ENCODE measurements at regions not wholly inside any gene's neighbourhood (a gene's known extent, or its start where the extent isn't known, plus 50 kb on each side); places are given as distances from the start of the nearest gene placed in this dataset.

DNA sequence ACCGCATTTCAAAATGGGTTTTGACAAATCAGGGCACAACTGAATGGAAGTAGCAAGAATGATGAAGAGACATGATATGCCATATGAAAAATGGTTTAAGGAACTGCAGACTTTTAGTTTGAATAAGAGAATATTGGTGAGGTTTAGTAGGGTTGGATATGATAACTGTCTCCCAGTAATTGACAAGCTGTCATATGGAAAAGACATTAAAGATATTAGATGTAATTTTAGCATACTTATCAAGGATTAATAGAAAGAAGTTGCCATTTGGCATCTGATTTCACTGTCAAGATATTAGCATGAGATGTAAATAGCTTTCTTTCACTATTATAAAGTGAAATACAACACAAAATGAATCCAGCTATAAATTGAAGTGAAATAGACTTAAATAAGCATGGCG lies 169.0 kb upstream of the MPDZ start:
- Histone ChIP-seq H3K4me3 (ENCODE audit: low read depth, low read length) (no peak overlapping the region), H3K27ac (ENCODE audit: low read depth, low read length) (no peak overlapping the region), H3K36me3 (ENCODE audit: control insufficient read depth, insufficient read depth, low read length) (no peaks in the 10 kb centered on the region), H3K9me3 (ENCODE audit: control insufficient read depth, insufficient read depth, low read length) (no peaks in the 10 kb centered on the region), H3K4me1 (ENCODE audit: control insufficient read depth, insufficient read depth, low read length) (peaks cover under 1% of the 10 kb centered on the region), H3K27me3 (ENCODE audit: control insufficient read depth, insufficient read depth, low read length) (peaks cover 4% of the 10 kb centered on the region)
- no peak for DNase-seq (ENCODE audit: low read depth in 4 of 6, low spot score in 6 of 6)
- WGBS (ENCODE audit: insufficient coverage): 100% methylated on average over 1 of the region's 2 CpGs

DNA sequence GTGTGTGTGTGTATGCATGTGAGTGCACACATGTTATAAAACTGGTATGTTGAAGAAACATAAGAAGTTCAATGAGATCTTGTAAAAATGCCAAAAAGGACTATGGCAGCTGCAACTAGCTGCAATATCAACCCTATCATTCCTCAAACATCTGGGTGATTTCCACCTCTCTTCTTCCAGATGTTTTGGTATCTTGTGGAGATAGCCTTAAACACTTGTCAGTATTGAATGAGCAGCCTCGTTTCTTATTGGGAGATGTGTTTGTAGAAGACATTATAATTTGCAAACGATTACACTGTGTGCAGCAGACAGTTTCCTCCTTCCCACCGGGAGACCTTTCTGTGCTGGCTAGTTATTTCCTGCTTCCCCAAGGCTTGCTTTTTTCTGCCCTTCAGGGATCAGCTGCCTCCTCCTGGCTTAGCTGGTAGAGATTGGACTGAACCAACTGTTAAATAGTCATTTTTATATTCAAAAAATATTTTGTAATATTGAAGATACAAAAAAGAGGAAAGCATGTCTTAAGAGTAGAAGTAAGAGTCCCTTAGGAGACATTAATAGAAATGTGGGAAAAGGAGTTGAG lies 168.4 kb upstream of the MPDZ start:
- 20% methylated on average over 1 of the region's 3 CpGs for WGBS (ENCODE audit: insufficient coverage)

DNA sequence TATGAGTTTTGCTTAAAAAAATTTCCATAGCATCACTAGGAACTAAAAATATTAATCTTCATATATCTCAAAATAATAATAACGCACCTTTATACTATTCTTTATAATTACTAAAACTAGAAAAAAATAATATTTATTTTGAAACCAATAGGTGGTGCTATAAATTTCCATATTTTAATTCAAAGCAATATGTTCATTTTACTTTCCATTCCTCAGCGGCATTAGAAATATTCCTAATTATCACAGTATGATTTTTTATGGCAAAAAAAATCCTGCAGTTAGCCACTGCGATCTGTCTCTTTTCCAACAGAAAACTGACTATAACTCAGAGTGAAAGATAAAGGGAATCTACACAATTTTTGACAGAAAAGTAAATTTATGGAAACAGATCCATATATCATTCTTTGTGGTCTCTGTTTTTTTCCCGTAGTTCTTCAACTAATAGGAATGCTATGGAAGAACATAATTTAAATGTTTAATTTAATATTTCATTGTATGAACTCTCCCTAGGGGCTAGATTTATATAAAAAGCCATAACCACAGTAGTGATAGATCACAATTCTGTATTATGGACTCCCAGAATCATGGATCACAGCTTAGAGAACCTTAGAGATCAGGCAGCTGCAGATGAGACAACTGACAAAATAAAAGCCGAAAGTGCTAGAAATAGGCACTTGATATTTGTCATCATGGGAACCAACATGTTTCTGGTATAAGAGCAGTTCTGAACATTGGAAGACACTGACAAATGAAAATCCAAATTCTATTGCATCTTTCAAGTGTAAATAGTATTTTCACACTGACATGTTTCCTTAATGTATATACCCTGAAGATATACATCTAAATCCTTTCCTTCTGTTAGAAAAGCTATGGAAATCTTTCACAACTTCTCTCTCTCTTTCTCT lies 167.7 kb upstream of the MPDZ start:
- Histone ChIP-seq H3K9me3 (ENCODE audit: control insufficient read depth, insufficient read depth, low read length) (no peaks in the 10 kb centered on the region), H3K36me3 (ENCODE audit: control insufficient read depth, insufficient read depth, low read length) (no peaks in the 10 kb centered on the region), H3K27ac (ENCODE audit: low read depth, low read length) (no peak overlapping the region), H3K4me1 (ENCODE audit: control insufficient read depth, insufficient read depth, low read length) (peaks cover 4% of the 10 kb centered on the region), H3K4me3 (ENCODE audit: low read depth, low read length) (no peak overlapping the region), H3K27me3 (ENCODE audit: control insufficient read depth, insufficient read depth, low read length) (peaks cover 4% of the 10 kb centered on the region)
- no CpG with 5 or more reads among the region's 5 CpGs for WGBS (ENCODE audit: insufficient coverage)
- peak in 2 of 6 donors; percentile 17 to 53 for DNase-seq (ENCODE audit: low read depth in 4 of 6, low spot score in 6 of 6)

More for the DNA sequence above, 168.4 kb upstream of the MPDZ start:
- peak in 1 of 6 donors; percentile 24 for DNase-seq (ENCODE audit: low read depth in 4 of 6, low spot score in 6 of 6)
- Histone ChIP-seq H3K27me3 (ENCODE audit: control insufficient read depth, insufficient read depth, low read length) (peaks cover 4% of the 10 kb centered on the region), H3K27ac (ENCODE audit: low read depth, low read length) (no peak overlapping the region), H3K4me1 (ENCODE audit: control insufficient read depth, insufficient read depth, low read length) (peaks cover 4% of the 10 kb centered on the region), H3K4me3 (ENCODE audit: low read depth, low read length) (no peak overlapping the region), H3K36me3 (ENCODE audit: control insufficient read depth, insufficient read depth, low read length) (no peaks in the 10 kb centered on the region), H3K9me3 (ENCODE audit: control insufficient read depth, insufficient read depth, low read length) (no peaks in the 10 kb centered on the region)

DNA sequence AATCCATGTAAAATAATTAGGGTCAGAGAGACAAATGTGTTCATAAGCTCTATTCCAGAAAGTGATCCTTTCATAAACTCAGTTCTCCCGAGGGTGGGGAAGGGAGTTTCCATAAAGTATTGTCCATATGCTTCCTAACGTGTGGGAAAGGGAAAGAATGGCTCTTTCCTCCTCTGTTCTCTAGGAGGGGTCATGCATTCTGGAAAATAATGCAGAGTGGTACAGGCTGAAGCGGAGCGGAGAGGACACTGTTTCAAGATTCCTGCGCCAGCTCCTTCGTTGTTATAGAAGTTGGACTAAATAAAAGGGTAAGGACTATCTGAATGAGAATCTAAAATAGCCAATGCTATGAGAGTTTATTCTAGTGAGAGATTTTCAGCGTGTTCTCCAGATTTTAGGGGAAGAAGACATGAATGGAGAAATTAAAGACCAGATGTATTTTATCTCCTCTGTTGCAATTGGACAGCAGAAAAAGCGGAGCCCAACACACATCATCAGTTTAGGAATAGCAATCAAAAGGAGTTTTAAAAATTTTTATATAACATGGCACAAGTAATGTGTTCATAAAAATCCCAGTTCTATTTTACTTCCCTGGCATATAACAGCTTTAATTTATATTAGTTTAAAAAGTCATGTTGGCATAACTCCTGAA lies 166.9 kb upstream of the MPDZ start:
- H3K27me3 ChIP-seq (ENCODE audit: control insufficient read depth, insufficient read depth, low read length): peaks cover 4% of the 10 kb centered on the region
- H3K9me3 ChIP-seq (ENCODE audit: control insufficient read depth, insufficient read depth, low read length): no peaks in the 10 kb centered on the region
- H3K4me1 ChIP-seq (ENCODE audit: control insufficient read depth, insufficient read depth, low read length): peaks cover 4% of the 10 kb centered on the region
- DNase-seq (ENCODE audit: low read depth in 4 of 6, low spot score in 6 of 6): peak in 2 of 6 donors; percentile 19 to 43
- no peaks in the 10 kb centered on the region for H3K36me3 ChIP-seq (ENCODE audit: control insufficient read depth, insufficient read depth, low read length)
- WGBS (ENCODE audit: insufficient coverage): 51% methylated on average over 5 of the region's 8 CpGs
- no peak overlapping the region for H3K4me3 ChIP-seq (ENCODE audit: low read depth, low read length)
- no peak overlapping the region for H3K27ac ChIP-seq (ENCODE audit: low read depth, low read length)

DNA sequence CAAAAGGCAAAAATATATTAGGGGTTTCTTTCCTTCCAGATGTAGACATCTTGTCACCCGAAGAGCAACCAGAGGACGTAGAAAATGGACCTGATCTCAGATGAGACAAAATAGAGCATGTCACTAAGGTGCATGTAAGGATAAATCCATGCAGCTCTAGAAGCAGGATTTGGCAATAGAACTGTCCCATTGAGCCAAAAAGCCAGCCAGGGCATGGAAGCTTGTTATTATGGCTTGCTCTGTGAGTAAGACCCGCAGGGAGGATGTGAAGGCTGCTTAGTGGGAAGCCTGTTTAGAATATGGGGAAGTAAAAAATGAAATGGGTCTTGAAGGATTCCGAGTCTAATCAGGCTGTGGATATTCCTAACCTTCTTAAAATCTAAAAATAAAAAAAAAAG lies 165.6 kb upstream of the MPDZ start:
- DNase-seq (ENCODE audit: low read depth in 4 of 6, low spot score in 6 of 6): peak in 3 of 6 donors; percentile 33 to 79 (median 75)
- Histone ChIP-seq H3K27ac (ENCODE audit: low read depth, low read length) (peak overlapping the region; percentile 50), H3K4me1 (ENCODE audit: control insufficient read depth, insufficient read depth, low read length) (peaks cover 4% of the 10 kb centered on the region), H3K4me3 (ENCODE audit: low read depth, low read length) (no peak overlapping the region), H3K9me3 (ENCODE audit: control insufficient read depth, insufficient read depth, low read length) (no peaks in the 10 kb centered on the region), H3K27me3 (ENCODE audit: control insufficient read depth, insufficient read depth, low read length) (peaks cover 4% of the 10 kb centered on the region), H3K36me3 (ENCODE audit: control insufficient read depth, insufficient read depth, low read length) (no peaks in the 10 kb centered on the region)
- WGBS (ENCODE audit: insufficient coverage): 37% methylated on average over 2 of the region's 4 CpGs

DNA sequence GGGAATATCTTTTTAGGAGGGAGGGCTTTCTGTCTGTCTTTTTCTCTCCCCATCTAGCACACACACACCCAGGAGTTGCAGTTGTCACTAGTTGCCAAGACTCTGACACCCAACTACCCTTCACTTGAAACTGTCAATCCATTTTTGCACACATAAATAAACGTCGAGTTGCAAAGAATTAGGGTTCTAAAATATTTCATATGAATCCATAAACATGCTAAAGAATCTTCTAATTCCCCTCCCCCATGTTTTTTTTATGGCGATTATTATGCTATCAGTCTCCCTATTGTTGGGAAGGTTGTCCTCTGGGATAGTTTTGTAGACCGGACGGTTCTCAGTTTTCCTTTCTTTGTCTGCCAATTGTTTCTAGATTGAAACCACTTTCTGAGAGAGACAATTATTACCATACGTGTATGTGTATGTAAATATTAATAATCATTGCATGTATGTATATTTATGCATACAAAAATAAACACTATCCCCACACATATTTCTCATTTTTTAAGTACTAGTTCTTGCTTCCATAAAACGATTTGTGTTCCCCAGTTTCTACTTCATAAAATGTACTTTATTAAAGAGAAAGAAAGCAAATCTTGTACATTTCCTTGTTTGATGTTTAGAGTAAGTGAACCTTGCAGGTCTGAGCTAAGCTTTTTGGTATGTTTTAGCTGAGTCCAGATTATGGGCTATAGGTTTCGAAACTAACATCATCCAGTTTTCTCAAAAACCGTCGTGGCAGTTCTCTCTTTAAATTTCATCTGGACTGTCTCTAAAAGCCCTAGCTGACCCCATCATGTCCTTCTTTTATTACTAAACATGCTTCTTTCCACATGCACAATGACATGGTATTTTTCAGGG lies 165.0 kb upstream of the MPDZ start:
- no peak overlapping the region for H3K4me3 ChIP-seq (ENCODE audit: low read depth, low read length)
- H3K27ac ChIP-seq (ENCODE audit: low read depth, low read length): peak overlapping the region; percentile 50
- H3K9me3 ChIP-seq (ENCODE audit: control insufficient read depth, insufficient read depth, low read length): no peaks in the 10 kb centered on the region
- DNase-seq (ENCODE audit: low read depth in 4 of 6, low spot score in 6 of 6): peak in 1 of 6 donors; percentile 18
- H3K36me3 ChIP-seq (ENCODE audit: control insufficient read depth, insufficient read depth, low read length): no peaks in the 10 kb centered on the region
- H3K27me3 ChIP-seq (ENCODE audit: control insufficient read depth, insufficient read depth, low read length): peaks cover 4% of the 10 kb centered on the region
- WGBS (ENCODE audit: insufficient coverage): no CpG with 5 or more reads among the region's 10 CpGs
- H3K4me1 ChIP-seq (ENCODE audit: control insufficient read depth, insufficient read depth, low read length): peaks cover 4% of the 10 kb centered on the region

DNA sequence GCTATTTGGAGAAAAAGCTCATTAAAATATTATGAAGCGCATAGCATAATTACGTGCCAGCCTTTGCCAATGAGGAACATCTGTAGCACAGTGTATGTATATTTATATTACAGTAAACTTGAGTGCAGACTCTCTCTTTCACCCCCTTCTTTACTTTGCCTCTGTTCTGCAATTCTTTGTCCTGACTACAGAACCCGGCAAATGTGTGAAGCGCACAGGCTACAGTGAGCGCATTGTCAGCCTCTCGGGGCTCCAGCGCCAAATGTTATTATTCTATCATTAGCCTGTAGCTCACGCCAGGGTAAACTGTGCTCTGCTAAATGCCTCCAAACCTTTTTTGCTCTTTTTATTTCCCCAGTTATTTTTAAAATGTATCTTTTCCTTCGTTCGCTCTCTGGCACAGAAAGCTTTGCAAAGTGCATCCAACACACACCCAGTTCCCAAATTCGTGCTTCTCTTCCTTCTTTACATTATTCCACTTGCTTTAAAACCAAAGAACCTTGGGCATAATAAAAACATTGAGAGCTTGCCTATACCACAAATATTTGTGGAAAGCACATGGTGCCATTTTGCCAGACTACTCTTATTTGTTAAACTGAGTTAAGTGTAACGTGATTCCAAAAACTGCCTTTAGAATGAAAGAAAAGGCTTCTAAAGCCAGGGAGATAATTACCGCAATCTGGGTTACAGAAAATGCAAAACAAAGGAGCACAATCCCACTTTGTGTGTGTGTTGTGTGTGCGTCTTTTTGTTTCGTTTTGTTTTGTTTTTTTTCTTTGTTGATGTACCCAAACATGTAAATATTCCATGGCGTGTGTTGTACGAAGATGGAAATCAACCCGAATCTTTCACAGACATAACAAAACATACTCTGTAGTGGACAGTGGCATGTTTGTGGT lies 164.1 kb upstream of the MPDZ start:
- no peaks in the 10 kb centered on the region for H3K9me3 ChIP-seq (ENCODE audit: control insufficient read depth, insufficient read depth, low read length)
- peak overlapping the region; percentile 50 for H3K27ac ChIP-seq (ENCODE audit: low read depth, low read length)
- H3K27me3 ChIP-seq (ENCODE audit: control insufficient read depth, insufficient read depth, low read length): peaks cover 4% of the 10 kb centered on the region
- WGBS (ENCODE audit: insufficient coverage): 19% methylated on average over 8 of the region's 18 CpGs
- peaks cover 4% of the 10 kb centered on the region for H3K4me1 ChIP-seq (ENCODE audit: control insufficient read depth, insufficient read depth, low read length)
- peak in 3 of 6 donors; percentile 72 to 88 (median 84) for DNase-seq (ENCODE audit: low read depth in 4 of 6, low spot score in 6 of 6)
- no peaks in the 10 kb centered on the region for H3K36me3 ChIP-seq (ENCODE audit: control insufficient read depth, insufficient read depth, low read length)
- H3K4me3 ChIP-seq (ENCODE audit: low read depth, low read length): peak overlapping the region; percentile 19

DNA sequence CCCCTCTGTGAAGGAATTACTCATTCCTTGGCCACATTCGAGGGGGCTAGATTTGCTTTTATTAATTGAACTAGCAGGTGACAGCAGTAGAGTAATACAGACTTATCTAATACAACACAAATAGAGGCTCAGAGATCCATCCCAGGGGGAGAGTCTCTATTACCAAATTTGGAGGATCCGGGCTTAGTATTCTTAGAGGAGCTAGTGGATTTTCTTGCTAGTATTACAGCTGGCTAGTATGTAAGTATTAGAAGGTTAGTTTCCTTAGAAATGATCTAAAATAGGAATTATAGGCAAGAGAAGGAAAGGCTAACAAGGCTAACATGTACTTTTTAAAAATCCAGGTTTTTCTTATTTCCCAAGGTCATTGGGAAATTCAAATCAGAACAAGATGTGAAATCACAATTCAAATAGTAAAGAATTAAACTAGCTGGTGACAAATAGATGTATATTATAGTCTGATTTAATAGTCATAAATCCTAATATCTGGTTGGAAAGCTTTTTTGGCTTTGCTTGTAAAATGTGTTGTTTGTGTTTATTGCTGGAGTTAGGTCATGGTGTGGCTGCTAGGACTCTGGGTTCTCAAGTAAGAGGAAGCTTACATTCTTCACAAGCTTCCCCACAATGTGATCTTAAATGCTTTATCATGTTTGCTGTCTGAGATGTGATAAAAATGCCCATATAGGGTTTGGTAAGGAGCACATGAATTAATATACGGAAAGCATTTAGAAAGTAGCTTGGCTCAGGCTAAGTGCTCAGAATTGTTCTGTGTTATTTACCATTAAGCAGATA lies 160.4 kb upstream of the MPDZ start:
- peaks cover 4% of the 10 kb centered on the region for H3K4me1 ChIP-seq (ENCODE audit: control insufficient read depth, insufficient read depth, low read length)
- no peak for DNase-seq (ENCODE audit: low read depth in 4 of 6, low spot score in 6 of 6)
- H3K4me3 ChIP-seq (ENCODE audit: low read depth, low read length): no peak overlapping the region
- no peak overlapping the region for H3K27ac ChIP-seq (ENCODE audit: low read depth, low read length)
- H3K9me3 ChIP-seq (ENCODE audit: control insufficient read depth, insufficient read depth, low read length): no peaks in the 10 kb centered on the region
- H3K27me3 ChIP-seq (ENCODE audit: control insufficient read depth, insufficient read depth, low read length): peaks cover 4% of the 10 kb centered on the region
- WGBS (ENCODE audit: insufficient coverage): 86% methylated on average over 1 of the region's 3 CpGs
- no peaks in the 10 kb centered on the region for H3K36me3 ChIP-seq (ENCODE audit: control insufficient read depth, insufficient read depth, low read length)

All from spinal cord (tissue), 9 donors.